ENCODE measurements at regions not wholly inside any gene's neighbourhood (a gene's known extent, or its start where the extent isn't known, plus 50 kb on each side); places are given as distances from the start of the nearest gene placed in this dataset.
"Not testable (repeated sequence)": the region's sequence is repeated elsewhere in the genome, so short reads cannot be mapped to it uniquely, and the experiment has no call there.

DNA sequence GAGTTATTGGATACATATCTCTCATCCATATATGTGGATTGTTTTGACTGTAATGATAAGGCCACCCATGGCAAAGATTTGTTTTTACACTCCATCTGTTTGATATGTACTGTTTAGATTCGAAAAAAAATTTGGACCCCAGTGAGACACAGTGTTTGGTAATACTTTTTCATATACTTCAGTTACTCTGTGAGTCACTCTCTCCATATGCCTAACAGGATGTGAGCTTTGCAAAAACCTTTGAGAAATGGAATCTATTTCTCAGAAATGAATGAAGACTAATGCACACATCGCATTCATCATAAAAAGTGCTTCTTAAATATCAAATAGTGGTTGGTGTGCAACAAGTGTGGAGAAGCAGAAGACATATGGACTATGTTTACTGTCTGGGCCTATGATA, 781.5 kb downstream of the SLC6A15 start:
- Histone ChIP-seq H3K36me3 (ENCODE audit: control insufficient read depth in 2 of 2, insufficient read depth in 2 of 2, low read length in 1 of 2) (no peaks in the 10 kb centered on the region), H3K9me3 (ENCODE audit: control insufficient read depth in 2 of 2, insufficient read depth in 1 of 2, low read depth in 1 of 2, low read length in 1 of 2) (no peaks in the 10 kb centered on the region), H3K27me3 (ENCODE audit: control insufficient read depth in 1 of 2, insufficient read depth in 2 of 2, low read length in 2 of 2) (no peaks in the 10 kb centered on the region), H3K4me1 (ENCODE audit: control insufficient read depth in 2 of 2, insufficient read depth in 2 of 2, low read length in 1 of 2) (no peaks in the 10 kb centered on the region), H3K27ac (ENCODE audit: low read depth in 2 of 2, low read length in 1 of 2) (no peak overlapping the region), H3K4me3 (ENCODE audit: low read depth in 1 of 2, low read length in 2 of 2) (no peak overlapping the region)
- WGBS, 2 donors: 56 to 69% methylated on average over 2 of the region's 2 CpGs

GRCh38 chr12:84128117-84128991, 784.2 kb downstream of the SLC6A15 start:
- H3K36me3 ChIP-seq (ENCODE audit: control insufficient read depth in 2 of 2, insufficient read depth in 2 of 2, low read length in 1 of 2): no peaks in the 10 kb centered on the region
- no peaks in the 10 kb centered on the region for H3K27me3 ChIP-seq (ENCODE audit: control insufficient read depth in 1 of 2, insufficient read depth in 2 of 2, low read length in 2 of 2)
- no peak overlapping the region for H3K4me3 ChIP-seq (ENCODE audit: low read depth in 1 of 2, low read length in 2 of 2)
- no peaks in the 10 kb centered on the region for H3K9me3 ChIP-seq (ENCODE audit: control insufficient read depth in 2 of 2, insufficient read depth in 1 of 2, low read depth in 1 of 2, low read length in 1 of 2)
- 89 to 91% methylated on average over 25 of the region's 25 CpGs for WGBS, 2 donors
- H3K4me1 ChIP-seq (ENCODE audit: control insufficient read depth in 2 of 2, insufficient read depth in 2 of 2, low read length in 1 of 2): no peaks in the 10 kb centered on the region
- H3K27ac ChIP-seq (ENCODE audit: low read depth in 2 of 2, low read length in 1 of 2): no peak overlapping the region

DNA sequence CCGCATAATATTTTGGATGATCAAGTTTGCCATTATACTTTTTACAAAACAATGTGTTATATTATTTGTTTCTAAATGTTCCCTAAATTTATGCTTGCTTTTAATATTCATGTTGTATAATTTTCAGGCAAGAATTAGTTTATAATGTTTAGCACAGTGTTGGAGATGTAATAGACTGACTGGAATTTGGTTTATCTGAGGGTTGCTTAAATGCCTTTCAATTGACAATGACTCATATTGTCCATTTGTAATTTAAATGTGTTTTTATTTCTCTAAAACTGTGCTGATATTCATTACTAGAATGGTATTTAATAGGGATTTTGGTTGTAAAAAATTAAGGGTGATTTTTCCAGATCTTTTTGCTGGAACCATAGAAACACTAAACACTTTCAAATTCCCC, 788.4 kb downstream of the SLC6A15 start:
- H3K4me1 ChIP-seq (ENCODE audit: control insufficient read depth in 2 of 2, insufficient read depth in 2 of 2, low read length in 1 of 2): no peaks in the 10 kb centered on the region
- 93 to 94% methylated on average over 1 of the region's 1 CpG for WGBS, 2 donors
- H3K4me3 ChIP-seq (ENCODE audit: low read depth in 1 of 2, low read length in 2 of 2): no peak overlapping the region
- H3K27ac ChIP-seq (ENCODE audit: low read depth in 2 of 2, low read length in 1 of 2): no peak overlapping the region
- no peaks in the 10 kb centered on the region for H3K36me3 ChIP-seq (ENCODE audit: control insufficient read depth in 2 of 2, insufficient read depth in 2 of 2, low read length in 1 of 2)
- H3K9me3 ChIP-seq (ENCODE audit: control insufficient read depth in 2 of 2, insufficient read depth in 1 of 2, low read depth in 1 of 2, low read length in 1 of 2): no peaks in the 10 kb centered on the region
- H3K27me3 ChIP-seq (ENCODE audit: control insufficient read depth in 1 of 2, insufficient read depth in 2 of 2, low read length in 2 of 2): no peaks in the 10 kb centered on the region

GRCh38 chr12:84117190-84117589, 795.4 kb downstream of the SLC6A15 start:
- Histone ChIP-seq H3K36me3 (ENCODE audit: control insufficient read depth in 2 of 2, insufficient read depth in 2 of 2, low read length in 1 of 2) (no peaks in the 10 kb centered on the region), H3K4me3 (ENCODE audit: low read depth in 1 of 2, low read length in 2 of 2) (no peak overlapping the region), H3K27me3 (ENCODE audit: control insufficient read depth in 1 of 2, insufficient read depth in 2 of 2, low read length in 2 of 2) (no peaks in the 10 kb centered on the region), H3K27ac (ENCODE audit: low read depth in 2 of 2, low read length in 1 of 2) (no peak overlapping the region), H3K4me1 (ENCODE audit: control insufficient read depth in 2 of 2, insufficient read depth in 2 of 2, low read length in 1 of 2) (no peaks in the 10 kb centered on the region), H3K9me3 (ENCODE audit: control insufficient read depth in 2 of 2, insufficient read depth in 1 of 2, low read depth in 1 of 2, low read length in 1 of 2) (no peaks in the 10 kb centered on the region)
- 83 to 84% methylated on average over 3 of the region's 3 CpGs for WGBS, 2 donors

DNA sequence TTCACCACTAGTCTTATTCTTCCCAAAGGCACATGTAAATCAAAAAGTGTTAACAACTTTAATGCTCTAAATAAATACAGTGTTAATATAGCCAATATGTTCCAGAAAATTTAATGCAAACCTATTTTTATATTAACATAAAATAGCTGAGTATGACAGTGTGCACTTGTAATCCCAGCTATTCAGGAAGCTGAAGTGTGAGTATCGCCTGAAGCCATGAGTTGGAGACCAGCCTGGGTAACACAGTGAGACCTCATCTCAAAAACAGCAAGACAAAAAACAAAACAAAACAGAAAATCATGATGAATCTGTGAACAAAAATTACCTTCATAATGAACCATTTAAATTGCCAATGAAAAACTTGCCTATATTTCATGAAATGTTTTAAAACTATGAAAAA, 798.9 kb downstream of the SLC6A15 start:
- H3K4me3 ChIP-seq (ENCODE audit: low read depth in 1 of 2, low read length in 2 of 2): no peak overlapping the region
- WGBS, 2 donors: 69 to 72% methylated on average over 1 of the region's 1 CpG

GRCh38 chr12:84103886-84104285, 808.7 kb downstream of the SLC6A15 start:
- WGBS, 2 donors: 54 to 63% methylated on average over 4 of the region's 4 CpGs
- not testable (repeated sequence) for H3K27ac ChIP-seq (ENCODE audit: low read depth in 2 of 2, low read length in 1 of 2); H3K9me3 ChIP-seq (ENCODE audit: control insufficient read depth in 2 of 2, insufficient read depth in 1 of 2, low read depth in 1 of 2, low read length in 1 of 2); H3K4me3 ChIP-seq (ENCODE audit: low read depth in 1 of 2, low read length in 2 of 2); H3K27me3 ChIP-seq (ENCODE audit: control insufficient read depth in 1 of 2, insufficient read depth in 2 of 2, low read length in 2 of 2); H3K36me3 ChIP-seq (ENCODE audit: control insufficient read depth in 2 of 2, insufficient read depth in 2 of 2, low read length in 1 of 2); H3K4me1 ChIP-seq (ENCODE audit: control insufficient read depth in 2 of 2, insufficient read depth in 2 of 2, low read length in 1 of 2)

More for the DNA sequence above, 798.9 kb downstream of the SLC6A15 start:
- Histone ChIP-seq H3K9me3 (ENCODE audit: control insufficient read depth in 2 of 2, insufficient read depth in 1 of 2, low read depth in 1 of 2, low read length in 1 of 2) (no peaks in the 10 kb centered on the region), H3K36me3 (ENCODE audit: control insufficient read depth in 2 of 2, insufficient read depth in 2 of 2, low read length in 1 of 2) (no peaks in the 10 kb centered on the region), H3K27ac (ENCODE audit: low read depth in 2 of 2, low read length in 1 of 2) (no peak overlapping the region), H3K27me3 (ENCODE audit: control insufficient read depth in 1 of 2, insufficient read depth in 2 of 2, low read length in 2 of 2) (no peaks in the 10 kb centered on the region), H3K4me1 (ENCODE audit: control insufficient read depth in 2 of 2, insufficient read depth in 2 of 2, low read length in 1 of 2) (no peaks in the 10 kb centered on the region)

- not testable (repeated sequence) for H3K9me3 ChIP-seq (ENCODE audit: control insufficient read depth in 2 of 2, insufficient read depth in 1 of 2, low read depth in 1 of 2, low read length in 1 of 2); H3K4me3 ChIP-seq (ENCODE audit: low read depth in 1 of 2, low read length in 2 of 2)
- WGBS, 2 donors: 95 to 96% methylated on average over 8 of the region's 8 CpGs
Measured at GRCh38 chr12:84101963-84102362, 810.6 kb downstream of the SLC6A15 start.

DNA sequence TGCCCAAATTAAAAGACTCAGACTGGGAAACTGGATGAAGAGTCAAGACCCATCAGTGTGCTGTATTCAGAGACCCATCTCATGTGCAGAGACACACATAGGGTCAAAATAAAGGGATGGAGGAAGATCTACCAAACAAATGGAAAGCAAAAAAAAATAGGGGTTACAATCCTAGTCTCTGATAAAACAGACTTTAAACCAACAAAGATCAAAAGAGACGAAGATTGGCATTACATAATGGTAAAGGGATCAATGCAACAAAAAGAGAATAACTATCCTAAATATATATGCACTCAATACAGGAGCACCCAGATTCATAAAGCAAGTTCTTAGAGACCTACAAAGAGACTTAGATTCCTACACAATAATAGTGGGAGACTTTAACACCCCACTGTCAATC, 813.0 kb downstream of the SLC6A15 start:
- H3K36me3 ChIP-seq (ENCODE audit: control insufficient read depth in 2 of 2, insufficient read depth in 2 of 2, low read length in 1 of 2); H3K27me3 ChIP-seq (ENCODE audit: control insufficient read depth in 1 of 2, insufficient read depth in 2 of 2, low read length in 2 of 2); H3K4me3 ChIP-seq (ENCODE audit: low read depth in 1 of 2, low read length in 2 of 2); H3K9me3 ChIP-seq (ENCODE audit: control insufficient read depth in 2 of 2, insufficient read depth in 1 of 2, low read depth in 1 of 2, low read length in 1 of 2); H3K4me1 ChIP-seq (ENCODE audit: control insufficient read depth in 2 of 2, insufficient read depth in 2 of 2, low read length in 1 of 2); H3K27ac ChIP-seq (ENCODE audit: low read depth in 2 of 2, low read length in 1 of 2): not testable (repeated sequence)
- 86 to 91% methylated on average over 1 of the region's 1 CpG for WGBS, 2 donors

More at GRCh38 chr12:84101963-84102362, 810.6 kb downstream of the SLC6A15 start:
- H3K27ac ChIP-seq (ENCODE audit: low read depth in 2 of 2, low read length in 1 of 2); H3K27me3 ChIP-seq (ENCODE audit: control insufficient read depth in 1 of 2, insufficient read depth in 2 of 2, low read length in 2 of 2); H3K4me1 ChIP-seq (ENCODE audit: control insufficient read depth in 2 of 2, insufficient read depth in 2 of 2, low read length in 1 of 2); H3K36me3 ChIP-seq (ENCODE audit: control insufficient read depth in 2 of 2, insufficient read depth in 2 of 2, low read length in 1 of 2): not testable (repeated sequence)

- H3K27ac ChIP-seq (ENCODE audit: low read depth in 2 of 2, low read length in 1 of 2): peak overlapping the region in 1 of 2 donors; percentile 47
- WGBS, 2 donors: 54 to 60% methylated on average over 4 of the region's 4 CpGs
- H3K27me3 ChIP-seq (ENCODE audit: control insufficient read depth in 1 of 2, insufficient read depth in 2 of 2, low read length in 2 of 2): no peaks in the 10 kb centered on the region
- H3K4me3 ChIP-seq (ENCODE audit: low read depth in 1 of 2, low read length in 2 of 2): no peak overlapping the region
- H3K4me1 ChIP-seq (ENCODE audit: control insufficient read depth in 2 of 2, insufficient read depth in 2 of 2, low read length in 1 of 2): peaks cover 0 to 6% of the 10 kb centered on the region in 2 donors
- H3K36me3 ChIP-seq (ENCODE audit: control insufficient read depth in 2 of 2, insufficient read depth in 2 of 2, low read length in 1 of 2): no peaks in the 10 kb centered on the region
- H3K9me3 ChIP-seq (ENCODE audit: control insufficient read depth in 2 of 2, insufficient read depth in 1 of 2, low read depth in 1 of 2, low read length in 1 of 2): peaks cover 0 to 3% of the 10 kb centered on the region in 2 donors
Measured at GRCh38 chr12:84091651-84092050, 820.9 kb downstream of the SLC6A15 start.

DNA sequence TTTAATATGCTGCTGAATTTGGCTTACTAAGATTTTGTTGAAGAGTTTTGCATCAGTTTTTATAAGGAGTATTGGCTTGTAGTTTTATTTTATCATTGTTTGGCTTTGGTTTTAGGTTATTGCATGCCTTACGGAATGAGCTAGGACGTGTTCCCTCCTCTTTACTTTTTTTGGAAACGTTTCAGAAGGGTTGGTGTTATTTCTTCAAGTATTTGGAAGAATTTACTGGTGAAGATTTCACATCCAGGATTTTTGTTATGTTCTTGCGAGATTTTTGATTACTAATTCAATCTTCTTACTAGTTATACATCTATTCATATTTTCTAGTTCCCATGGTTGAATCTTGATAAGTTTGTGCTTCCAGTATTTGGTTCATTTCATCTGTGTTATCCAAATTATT, 823.2 kb downstream of the SLC6A15 start:
- Histone ChIP-seq H3K27me3 (ENCODE audit: control insufficient read depth in 1 of 2, insufficient read depth in 2 of 2, low read length in 2 of 2) (no peaks in the 10 kb centered on the region), H3K4me1 (ENCODE audit: control insufficient read depth in 2 of 2, insufficient read depth in 2 of 2, low read length in 1 of 2) (peaks cover 0 to 6% of the 10 kb centered on the region in 2 donors), H3K4me3 (ENCODE audit: low read depth in 1 of 2, low read length in 2 of 2) (no peak overlapping the region), H3K27ac (ENCODE audit: low read depth in 2 of 2, low read length in 1 of 2) (no peak overlapping the region), H3K36me3 (ENCODE audit: control insufficient read depth in 2 of 2, insufficient read depth in 2 of 2, low read length in 1 of 2) (no peaks in the 10 kb centered on the region), H3K9me3 (ENCODE audit: control insufficient read depth in 2 of 2, insufficient read depth in 1 of 2, low read depth in 1 of 2, low read length in 1 of 2) (peaks cover 0 to 3% of the 10 kb centered on the region in 2 donors)
- WGBS, 2 donors: 45 to 63% methylated on average over 4 of the region's 4 CpGs

Data from esophagus (tissue), 2 donors.